ENCODE measurements at regions not wholly inside any gene's neighbourhood (a gene's known extent, or its start where the extent isn't known, plus 50 kb on each side); places are given as distances from the start of the nearest gene placed in this dataset.

DNA sequence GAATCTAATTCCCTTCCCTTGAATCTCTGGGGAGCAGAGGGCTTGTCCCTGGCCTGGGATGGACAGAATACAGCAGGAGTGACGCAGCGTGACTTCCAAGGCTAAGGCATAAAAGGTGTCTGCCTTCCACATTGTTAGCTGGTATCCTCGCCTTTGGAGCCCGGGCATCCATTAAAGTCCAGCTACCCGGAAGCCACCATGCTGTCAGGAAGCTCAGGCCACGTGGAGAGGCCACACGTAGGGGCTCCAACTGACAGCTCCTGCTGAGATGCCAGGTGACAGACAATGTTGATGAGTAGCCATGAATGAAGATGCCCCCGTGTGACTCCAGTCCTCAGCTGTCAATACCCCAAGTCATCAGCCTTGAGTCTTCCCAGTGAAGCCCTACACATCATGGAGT, 99.9 kb downstream of the OAT start:
- Mint-ChIP-seq H3K9me3 (peaks cover 0 to 2% (median 0%) of the 10 kb centered on the region in 3 donors), H3K4me1 (no peaks in the 10 kb centered on the region), H3K27me3 (peaks cover 1% of the 10 kb centered on the region), H3K36me3 (peaks cover 2% of the 10 kb centered on the region), H3K4me3 (no peak overlapping the region), H3K27ac (no peak overlapping the region)

DNA sequence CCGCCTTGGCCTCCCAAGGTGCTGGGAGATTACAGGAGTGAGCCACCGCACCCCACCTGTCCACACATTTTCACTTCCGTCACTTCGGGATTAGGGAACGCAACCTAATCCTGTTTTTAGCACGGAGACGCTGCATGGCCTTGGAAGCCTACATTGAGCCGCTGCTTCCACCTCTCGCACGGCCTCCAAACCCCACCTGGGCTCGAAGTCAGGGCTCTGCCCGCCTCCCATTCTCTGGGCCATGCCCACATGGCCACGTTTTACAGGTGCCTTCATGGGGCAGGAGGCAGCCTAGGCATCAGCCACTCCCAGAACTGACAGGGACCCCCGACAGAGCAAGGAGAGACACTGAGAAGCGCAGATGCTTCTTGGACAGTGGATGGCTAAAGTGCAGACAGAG, 100.6 kb downstream of the OAT start:
- Mint-ChIP-seq H3K36me3 (peaks cover 2% of the 10 kb centered on the region), H3K27ac (no peak overlapping the region), H3K27me3 (peaks cover 1% of the 10 kb centered on the region), H3K9me3 (peaks cover 0 to 2% (median 0%) of the 10 kb centered on the region in 3 donors), H3K4me1 (no peaks in the 10 kb centered on the region), H3K4me3 (no peak overlapping the region)

GRCh38 chr10:124316326-124316725, 102.4 kb downstream of the OAT start:
- H3K4me1 Mint-ChIP-seq: no peaks in the 10 kb centered on the region
- H3K4me3 Mint-ChIP-seq: no peak overlapping the region
- H3K36me3 Mint-ChIP-seq: no peaks in the 10 kb centered on the region
- peaks cover 0 to 2% (median 0%) of the 10 kb centered on the region in 3 donors for H3K9me3 Mint-ChIP-seq
- no peaks in the 10 kb centered on the region for H3K27me3 Mint-ChIP-seq
- no peak overlapping the region for H3K27ac Mint-ChIP-seq

DNA sequence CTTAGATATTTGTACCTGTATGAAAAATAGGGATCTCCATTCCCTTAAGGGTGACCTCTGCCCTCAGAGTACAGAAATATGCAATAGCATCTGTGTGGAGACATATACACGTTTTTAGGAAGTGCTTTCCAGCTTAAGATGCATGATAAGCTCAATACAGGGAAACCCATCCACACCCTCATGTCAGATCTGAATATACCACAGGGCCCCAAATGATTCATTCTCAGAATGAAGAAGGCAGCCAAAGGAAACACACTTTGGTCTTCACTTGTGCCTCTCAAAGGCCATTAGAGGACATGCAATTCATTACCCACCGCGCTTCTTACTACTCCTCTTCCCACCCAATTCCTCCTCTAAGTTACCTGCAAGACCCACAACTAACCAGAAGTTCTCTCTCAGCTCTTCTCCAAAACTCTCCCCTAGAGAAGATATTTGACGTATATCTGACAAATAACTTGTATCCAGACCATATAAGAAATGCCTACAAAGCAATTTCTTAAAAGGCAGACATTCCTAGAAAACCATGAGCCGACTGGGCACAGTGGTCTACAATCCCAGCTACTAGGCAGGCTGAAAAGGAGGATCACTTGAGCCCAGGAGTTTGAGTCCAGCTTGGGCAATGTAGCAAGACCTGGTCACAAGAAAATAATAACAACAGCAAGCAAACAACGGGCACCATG, 103.0 kb downstream of the OAT start:
- peaks cover 0 to 2% (median 0%) of the 10 kb centered on the region in 3 donors for H3K9me3 Mint-ChIP-seq
- no peak overlapping the region for H3K27ac Mint-ChIP-seq
- H3K4me3 Mint-ChIP-seq: no peak overlapping the region
- H3K36me3 Mint-ChIP-seq: no peaks in the 10 kb centered on the region
- H3K27me3 Mint-ChIP-seq: no peaks in the 10 kb centered on the region
- no peaks in the 10 kb centered on the region for H3K4me1 Mint-ChIP-seq

- Mint-ChIP-seq H3K27me3 (no peaks in the 10 kb centered on the region), H3K4me1 (no peaks in the 10 kb centered on the region), H3K27ac (no peak overlapping the region), H3K36me3 (no peaks in the 10 kb centered on the region), H3K9me3 (no peaks in the 10 kb centered on the region), H3K4me3 (no peak overlapping the region)
Observed at GRCh38 chr10:124313374-124313773, 105.3 kb downstream of the OAT start.

- Mint-ChIP-seq H3K36me3 (no peaks in the 10 kb centered on the region), H3K27ac (no peak overlapping the region), H3K4me3 (no peak overlapping the region), H3K27me3 (no peaks in the 10 kb centered on the region), H3K4me1 (no peaks in the 10 kb centered on the region), H3K9me3 (no peaks in the 10 kb centered on the region)
Observed at GRCh38 chr10:124308811-124309210, 109.9 kb downstream of the OAT start.

- Mint-ChIP-seq H3K27me3 (no peaks in the 10 kb centered on the region), H3K4me1 (no peaks in the 10 kb centered on the region), H3K36me3 (no peaks in the 10 kb centered on the region), H3K27ac (no peak overlapping the region), H3K9me3 (no peaks in the 10 kb centered on the region), H3K4me3 (no peak overlapping the region)
Observed at GRCh38 chr10:124308056-124308645, 110.6 kb downstream of the OAT start.

- Mint-ChIP-seq H3K9me3 (no peaks in the 10 kb centered on the region), H3K4me3 (no peak overlapping the region), H3K36me3 (no peaks in the 10 kb centered on the region), H3K27ac (no peak overlapping the region), H3K4me1 (no peaks in the 10 kb centered on the region), H3K27me3 (no peaks in the 10 kb centered on the region)
Observed at GRCh38 chr10:124307591-124307990, 111.1 kb downstream of the OAT start.

DNA sequence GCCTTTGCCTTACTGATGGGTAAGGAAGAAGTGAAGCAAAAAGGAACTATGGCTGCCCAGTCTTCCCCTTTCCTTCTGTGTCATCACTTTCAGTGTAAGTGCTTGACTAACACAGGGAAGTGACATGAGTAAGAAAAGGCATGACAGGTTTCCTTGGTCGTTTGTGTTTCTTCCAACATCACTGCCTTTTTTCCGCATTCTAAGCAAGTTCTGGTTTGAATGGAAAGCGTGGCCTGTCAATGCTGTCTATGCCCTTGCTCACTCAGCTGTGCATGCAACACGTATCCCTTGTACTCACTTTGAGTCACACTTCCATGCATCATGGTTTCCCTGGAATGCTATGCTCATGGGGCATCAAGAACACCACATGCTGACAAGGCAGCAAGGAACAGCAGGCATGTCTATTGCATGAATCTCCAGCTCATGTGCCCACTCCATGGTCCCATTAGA, 111.8 kb downstream of the OAT start:
- no peaks in the 10 kb centered on the region for H3K36me3 Mint-ChIP-seq
- H3K27ac Mint-ChIP-seq: no peak overlapping the region
- H3K4me1 Mint-ChIP-seq: no peaks in the 10 kb centered on the region
- no peaks in the 10 kb centered on the region for H3K9me3 Mint-ChIP-seq
- H3K4me3 Mint-ChIP-seq: no peak overlapping the region
- H3K27me3 Mint-ChIP-seq: no peaks in the 10 kb centered on the region

GRCh38 chr10:124306520-124306919, 112.2 kb downstream of the OAT start:
- H3K36me3 Mint-ChIP-seq: no peaks in the 10 kb centered on the region
- H3K4me1 Mint-ChIP-seq: no peaks in the 10 kb centered on the region
- H3K27me3 Mint-ChIP-seq: no peaks in the 10 kb centered on the region

GRCh38 chr10:124305984-124306383, 112.7 kb downstream of the OAT start:
- Mint-ChIP-seq H3K9me3 (peaks cover 0 to 1% (median under 1%) of the 10 kb centered on the region in 3 donors), H3K4me1 (no peaks in the 10 kb centered on the region), H3K27me3 (no peaks in the 10 kb centered on the region)

More at GRCh38 chr10:124306520-124306919, 112.2 kb downstream of the OAT start:
- H3K27ac Mint-ChIP-seq: no peak overlapping the region
- no peaks in the 10 kb centered on the region for H3K9me3 Mint-ChIP-seq
- H3K4me3 Mint-ChIP-seq: no peak overlapping the region

GRCh38 chr10:124305131-124305530, 113.6 kb downstream of the OAT start:
- Mint-ChIP-seq H3K36me3 (no peaks in the 10 kb centered on the region), H3K27ac (no peak overlapping the region), H3K4me3 (no peak overlapping the region), H3K27me3 (no peaks in the 10 kb centered on the region), H3K9me3 (peaks cover 3 to 10% (median 8%) of the 10 kb centered on the region in 3 donors), H3K4me1 (no peaks in the 10 kb centered on the region)

More at GRCh38 chr10:124305984-124306383, 112.7 kb downstream of the OAT start:
- H3K27ac Mint-ChIP-seq: no peak overlapping the region
- H3K4me3 Mint-ChIP-seq: no peak overlapping the region
- no peaks in the 10 kb centered on the region for H3K36me3 Mint-ChIP-seq

GRCh38 chr10:124303662-124304418, 114.9 kb downstream of the OAT start:
- no peaks in the 10 kb centered on the region for H3K36me3 Mint-ChIP-seq

GRCh38 chr10:124302951-124303505, 115.7 kb downstream of the OAT start:
- H3K27me3 Mint-ChIP-seq: peaks cover 2% of the 10 kb centered on the region
- H3K27ac Mint-ChIP-seq: no peak overlapping the region
- no peak overlapping the region for H3K4me3 Mint-ChIP-seq
- H3K4me1 Mint-ChIP-seq: no peaks in the 10 kb centered on the region
- peaks cover 4 to 10% (median 8%) of the 10 kb centered on the region in 3 donors for H3K9me3 Mint-ChIP-seq
- H3K36me3 Mint-ChIP-seq: no peaks in the 10 kb centered on the region

More at GRCh38 chr10:124303662-124304418, 114.9 kb downstream of the OAT start:
- Mint-ChIP-seq H3K4me1 (no peaks in the 10 kb centered on the region), H3K27ac (no peak overlapping the region), H3K27me3 (no peaks in the 10 kb centered on the region), H3K9me3 (peaks cover 4 to 10% (median 8%) of the 10 kb centered on the region in 3 donors), H3K4me3 (no peak overlapping the region)

DNA sequence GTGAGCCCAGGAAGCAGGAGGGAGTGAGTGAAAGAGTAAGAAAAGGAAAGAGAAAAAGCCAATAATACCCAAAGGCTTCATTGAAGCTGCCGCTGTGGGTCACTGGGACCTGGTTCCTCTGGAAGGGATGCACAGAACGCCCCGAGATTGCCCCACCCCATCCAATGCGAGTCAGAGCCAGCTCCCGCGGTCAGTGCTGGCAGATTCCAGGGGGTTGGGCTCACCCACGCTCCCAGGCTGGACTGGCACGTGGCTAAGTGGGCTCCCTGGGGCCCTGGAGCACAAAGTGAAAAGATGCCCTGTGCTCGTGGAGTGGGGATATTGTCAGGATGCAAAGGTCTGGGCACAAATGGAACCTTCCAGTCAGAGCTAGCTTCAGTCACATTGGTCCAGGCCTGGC, 117.0 kb downstream of the OAT start:
- peaks cover 4 to 10% (median 8%) of the 10 kb centered on the region in 3 donors for H3K9me3 Mint-ChIP-seq
- no peaks in the 10 kb centered on the region for H3K36me3 Mint-ChIP-seq
- no peak overlapping the region for H3K4me3 Mint-ChIP-seq
- no peaks in the 10 kb centered on the region for H3K4me1 Mint-ChIP-seq
- no peak overlapping the region for H3K27ac Mint-ChIP-seq
- peaks cover 2% of the 10 kb centered on the region for H3K27me3 Mint-ChIP-seq
